SK-N-MC (cell line): ENCODE measurements at regions not wholly inside any gene's neighbourhood (a gene's known extent, or its start where the extent isn't known, plus 50 kb on each side); places are given as distances from the start of the nearest gene placed in this dataset.

Experiments used
- EZH2 ChIP-seq: fragments of 200-600 bp; sonication (generic); IDR thresholded peaks from one replicate; pipeline ENCODE4 v1.6.1; 2017; ENCODE audit warnings: antibody characterized with exemption
- FOXP2 ChIP-seq: optimal IDR thresholded peaks from 2 replicates; pipeline ENCODE3; 2011; ENCODE audit warnings: mild to moderate bottlenecking, moderate library complexity; ENCODE audit not compliant: insufficient read depth; ENCODE audit errors: extremely low read length, control extremely low read depth
- POLR2AphosphoS5 ChIP-seq: IDR thresholded peaks from 2 replicates; pipeline ENCODE4 v1.6.1; 2012; ENCODE audit warnings: mild to moderate bottlenecking, low read depth, low read length, borderline replicate concordance

DNA sequence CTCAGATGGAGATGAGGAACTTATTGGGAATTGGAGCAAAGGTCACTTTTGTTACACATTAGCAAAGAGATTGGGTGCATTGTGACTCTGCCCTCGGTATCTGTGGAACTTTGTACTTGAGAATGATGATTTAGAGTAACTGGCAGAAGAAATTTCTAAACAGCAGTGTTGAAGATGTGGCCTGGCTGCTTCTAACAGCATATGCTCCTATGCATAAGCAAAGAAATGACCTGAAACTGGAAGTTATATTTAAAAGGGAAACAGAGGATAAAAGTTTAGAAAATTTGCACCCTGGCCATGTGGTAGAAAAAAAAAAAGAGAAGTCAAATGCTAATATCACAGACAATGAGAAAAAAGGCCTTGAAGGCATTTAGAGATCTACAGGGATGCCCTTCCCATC lies 256.8 kb upstream of the ZC3H15 start:
- TF ChIP-seq EZH2 (no peak), POLR2AphosphoS5 (no peak), FOXP2 (no peak)
